Activated B cell treated with CpG ODN at 0.5 μM for 24 hours (primary cell): ENCODE measurements at regions not wholly inside any gene's neighbourhood (a gene's known extent, or its start where the extent isn't known, plus 50 kb on each side); places are given as distances from the start of the nearest gene placed in this dataset.

Source experiments
- ATAC-seq: fragments of 200-7000 bp; cut with Tn5 transposase; one replicate; pipeline ENCODE4 v1.10.0; 2021; ENCODE audit warnings: low read depth, mild to moderate bottlenecking, moderate library complexity
- CTCF ChIA-PET: fragments of 350-600 bp; sonication (Branson Sonifier 250); formaldehyde crosslinking; loops from one replicate; lab custom pipeline; 2021; ENCODE audit warnings: antibody characterized with exemption; lab: Charles Lee
- POLR2A ChIA-PET: fragments of 350-600 bp; sonication (Branson Sonifier 250); formaldehyde crosslinking; loops from one replicate; lab custom pipeline; 2021; ENCODE audit warnings: antibody characterized with exemption; lab: Charles Lee
- DNase-seq: peaks from one replicate; pipeline ENCODE4 v3.0.0; 2022
- H3K27ac Mint-ChIP-seq: one replicate; pipeline ENCODE4 v1.8.0; 2020; ENCODE audit warnings: mixed read lengths
- H3K27me3 Mint-ChIP-seq: one replicate; pipeline ENCODE4 v1.8.0; 2021; ENCODE audit warnings: mixed read lengths
- H3K36me3 Mint-ChIP-seq: one replicate; pipeline ENCODE4 v1.8.0; 2021; ENCODE audit warnings: low read depth, mixed read lengths
- H3K4me1 Mint-ChIP-seq: one replicate; pipeline ENCODE4 v1.8.0; 2021; ENCODE audit warnings: mixed read lengths
- H3K4me3 Mint-ChIP-seq: one replicate; pipeline ENCODE4 v1.8.0; 2020; ENCODE audit warnings: mild to moderate bottlenecking, mixed read lengths
- H3K9me3 Mint-ChIP-seq: one replicate; pipeline ENCODE4 v1.8.0; 2020; ENCODE audit warnings: mixed read lengths
- intact Hi-C: fragments of 100-400 bp; cut with micrococcal nuclease; formaldehyde crosslinking; loops from one replicate; pipeline ENCODE4 v1.15.1; 2024
- TF ChIP-seq, protein P1 (sequence below): fragments of 200-600 bp; IDR thresholded peaks from one replicate; pipeline ENCODE4 v1.8.0; 2022; ENCODE audit warnings: antibody characterized with exemption, mild to moderate bottlenecking

DNA sequence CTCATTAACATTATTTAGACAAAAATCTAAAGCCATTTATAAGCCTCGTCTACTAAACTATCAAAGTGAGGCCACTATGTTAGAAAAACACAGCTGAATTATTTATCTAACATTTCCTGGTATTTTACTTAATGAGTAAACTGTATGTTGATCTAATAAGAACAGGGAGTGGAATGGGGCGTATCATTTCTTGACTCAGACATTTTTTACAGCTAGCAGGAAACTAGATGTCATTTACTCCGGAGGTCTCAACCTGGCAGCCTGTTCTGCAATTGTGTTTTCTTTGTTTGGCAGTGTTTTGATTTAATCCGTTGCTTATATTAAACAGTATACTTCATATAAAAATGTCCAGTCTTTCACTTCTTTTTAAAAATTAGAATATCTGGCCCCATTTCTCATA is 79.1 kb upstream of the ABI3BP start:
- no peak overlapping the region for H3K4me3 Mint-ChIP-seq
- DNase-seq (no peak), ATAC-seq (no peak)
- POLR2A ChIA-PET: no interaction called here
- no peaks in the 10 kb centered on the region for H3K36me3 Mint-ChIP-seq
- intact Hi-C loops: no loop called here
- TF ChIP-seq, protein P1, sequence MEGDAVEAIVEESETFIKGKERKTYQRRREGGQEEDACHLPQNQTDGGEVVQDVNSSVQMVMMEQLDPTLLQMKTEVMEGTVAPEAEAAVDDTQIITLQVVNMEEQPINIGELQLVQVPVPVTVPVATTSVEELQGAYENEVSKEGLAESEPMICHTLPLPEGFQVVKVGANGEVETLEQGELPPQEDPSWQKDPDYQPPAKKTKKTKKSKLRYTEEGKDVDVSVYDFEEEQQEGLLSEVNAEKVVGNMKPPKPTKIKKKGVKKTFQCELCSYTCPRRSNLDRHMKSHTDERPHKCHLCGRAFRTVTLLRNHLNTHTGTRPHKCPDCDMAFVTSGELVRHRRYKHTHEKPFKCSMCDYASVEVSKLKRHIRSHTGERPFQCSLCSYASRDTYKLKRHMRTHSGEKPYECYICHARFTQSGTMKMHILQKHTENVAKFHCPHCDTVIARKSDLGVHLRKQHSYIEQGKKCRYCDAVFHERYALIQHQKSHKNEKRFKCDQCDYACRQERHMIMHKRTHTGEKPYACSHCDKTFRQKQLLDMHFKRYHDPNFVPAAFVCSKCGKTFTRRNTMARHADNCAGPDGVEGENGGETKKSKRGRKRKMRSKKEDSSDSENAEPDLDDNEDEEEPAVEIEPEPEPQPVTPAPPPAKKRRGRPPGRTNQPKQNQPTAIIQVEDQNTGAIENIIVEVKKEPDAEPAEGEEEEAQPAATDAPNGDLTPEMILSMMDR: no peak
- peaks cover 3% of the 10 kb centered on the region for H3K9me3 Mint-ChIP-seq
- CTCF ChIA-PET: interaction anchor here (1.4 kb wide), 1 partner anchor 310 kb away, joined by 8 read pairs; no protein-coding TSS in a partner anchor
- peaks cover 4% of the 10 kb centered on the region for H3K27me3 Mint-ChIP-seq
- no peaks in the 10 kb centered on the region for H3K4me1 Mint-ChIP-seq
- no peak overlapping the region for H3K27ac Mint-ChIP-seq

DNA sequence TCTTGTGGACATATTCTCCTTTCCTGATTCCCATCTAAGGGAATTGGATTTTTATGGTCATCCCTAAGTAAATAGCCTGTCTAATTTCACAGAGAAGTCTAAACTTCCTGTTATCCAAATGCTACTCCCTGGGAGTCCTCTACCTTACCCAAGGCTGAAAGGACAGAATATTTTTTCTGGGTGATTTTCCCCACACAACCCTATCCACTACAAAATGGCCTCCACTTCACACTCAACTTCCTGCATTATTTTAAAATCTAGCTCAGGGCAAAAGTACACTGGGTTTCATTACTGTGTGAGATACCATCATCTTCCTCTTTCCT is 77.5 kb upstream of the ABI3BP start:
- CTCF ChIA-PET: interaction anchor here (1.6 to 3.9 kb wide), 2 partner anchors 125 to 311 kb away, joined by 4 to 23 read pairs; no protein-coding TSS in a partner anchor
- TF ChIP-seq, protein P1: no peak

DNA sequence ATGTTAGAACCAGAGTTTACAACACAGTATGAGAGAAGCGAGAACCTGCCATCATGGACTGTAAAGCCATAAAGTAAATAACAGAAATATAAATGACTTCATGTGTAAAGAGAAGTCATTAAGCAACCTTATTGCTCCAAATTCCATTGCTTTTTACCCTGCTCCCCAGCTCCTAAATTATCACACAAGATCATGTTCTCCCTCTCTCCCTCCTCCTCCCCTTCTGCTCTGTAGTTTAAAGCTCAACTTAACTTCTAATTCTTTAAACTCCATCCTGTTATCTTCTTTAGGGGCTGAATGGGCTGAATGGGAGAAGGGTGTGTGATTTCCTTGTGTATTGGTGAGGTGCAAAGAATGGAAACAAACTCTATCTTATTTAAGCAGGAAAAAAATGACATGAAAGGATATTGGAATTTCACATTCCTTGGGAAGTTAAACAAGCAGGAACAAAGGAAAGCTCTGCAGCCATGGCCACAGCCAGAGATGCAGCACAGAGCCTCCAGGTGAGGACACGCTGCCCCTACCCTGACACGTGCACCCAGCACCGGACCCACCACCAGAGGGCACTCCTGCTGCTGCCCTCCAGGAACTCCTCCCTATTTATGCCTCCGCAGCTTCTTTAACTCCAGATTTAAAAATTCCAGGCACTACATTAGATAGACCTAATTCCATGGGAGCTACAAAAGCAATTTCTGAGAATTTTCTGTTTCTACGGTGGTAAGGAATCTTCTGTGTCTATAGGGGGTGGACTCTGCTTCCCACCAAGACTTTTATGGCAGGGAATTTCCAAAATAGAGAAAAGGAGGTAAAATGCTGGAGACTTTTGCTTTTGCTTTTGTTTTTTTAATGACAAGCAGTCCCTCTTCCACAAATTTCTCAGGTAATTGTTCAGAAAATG is 76.9 kb upstream of the ABI3BP start:
- intact Hi-C loops: loop anchor here (1.0 kb wide), 2 partner anchors 126 to 312 kb away; no protein-coding TSS in a partner anchor
- DNase-seq: peak; percentile 32
- CTCF ChIA-PET: interaction anchor here (0.8 to 3.9 kb wide), 4 partner anchors 13 to 314 kb away, joined by 3 to 23 read pairs (median 4); no protein-coding TSS in a partner anchor
- Mint-ChIP-seq H3K36me3 (no peaks in the 10 kb centered on the region), H3K4me1 (no peaks in the 10 kb centered on the region), H3K27ac (no peak overlapping the region), H3K27me3 (peaks cover 10% of the 10 kb centered on the region), H3K9me3 (peaks cover 3% of the 10 kb centered on the region), H3K4me3 (no peak overlapping the region)
- ATAC-seq: peak; percentile 72
- POLR2A ChIA-PET: no interaction called here
- TF ChIP-seq, protein P1: no peak

More for the DNA sequence above, 77.5 kb upstream of the ABI3BP start:
- intact Hi-C loops: loop anchor here (1.0 kb wide), 2 partner anchors 126 to 312 kb away; no protein-coding TSS in a partner anchor
- peaks cover 7% of the 10 kb centered on the region for H3K27me3 Mint-ChIP-seq
- H3K36me3 Mint-ChIP-seq: no peaks in the 10 kb centered on the region
- POLR2A ChIA-PET: no interaction called here
- H3K4me3 Mint-ChIP-seq: no peak overlapping the region
- no peak for DNase-seq
- H3K27ac Mint-ChIP-seq: no peak overlapping the region
- H3K4me1 Mint-ChIP-seq: no peaks in the 10 kb centered on the region
- no peak for ATAC-seq
- peaks cover 3% of the 10 kb centered on the region for H3K9me3 Mint-ChIP-seq

DNA sequence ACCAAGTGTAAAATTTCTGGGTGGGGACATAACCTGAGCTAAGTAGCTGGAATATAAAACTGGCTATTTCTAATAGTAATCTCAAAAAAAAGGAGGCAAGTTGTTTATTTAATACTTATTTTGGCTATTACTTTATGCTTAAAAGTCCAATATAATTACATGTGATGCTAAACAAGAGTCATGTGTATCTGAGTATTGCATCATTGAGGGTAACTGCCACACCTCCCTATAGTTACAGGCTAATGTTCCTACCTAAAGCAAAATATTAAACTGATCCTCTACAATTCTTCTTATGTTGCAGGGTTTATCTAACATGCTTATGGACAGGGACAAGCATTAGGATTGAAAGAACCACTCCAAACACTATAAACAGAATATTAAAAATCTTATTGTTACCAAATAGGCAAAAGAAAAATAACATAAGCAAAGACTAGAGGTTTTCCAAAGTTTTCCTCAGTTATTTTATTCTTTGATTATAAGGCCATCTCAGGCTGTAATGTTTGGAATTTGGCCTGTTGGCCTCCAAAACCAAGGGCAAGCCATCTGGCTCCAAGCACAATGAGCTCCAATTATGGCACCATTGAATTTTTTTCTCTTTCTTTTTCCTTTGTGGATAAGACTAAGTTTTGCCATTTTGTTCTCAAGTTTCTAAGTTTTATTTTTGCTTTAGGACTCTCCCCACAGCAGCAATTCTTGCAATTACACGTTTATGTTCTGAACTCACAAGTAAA is 75.8 kb upstream of the ABI3BP start:
- H3K4me3 Mint-ChIP-seq: no peak overlapping the region
- no peak for DNase-seq
- intact Hi-C loops: no loop called here
- H3K27me3 Mint-ChIP-seq: peaks cover 15% of the 10 kb centered on the region
- no peak for ATAC-seq
- CTCF ChIA-PET: interaction anchor here (1.1 to 3.9 kb wide), 3 partner anchors 127 to 315 kb away, joined by 4 to 23 read pairs (median 4); no protein-coding TSS in a partner anchor
- no peak overlapping the region for H3K27ac Mint-ChIP-seq
- POLR2A ChIA-PET: no interaction called here
- H3K4me1 Mint-ChIP-seq: no peaks in the 10 kb centered on the region
- no peaks in the 10 kb centered on the region for H3K9me3 Mint-ChIP-seq
- TF ChIP-seq, protein P1: no peak
- no peaks in the 10 kb centered on the region for H3K36me3 Mint-ChIP-seq

DNA sequence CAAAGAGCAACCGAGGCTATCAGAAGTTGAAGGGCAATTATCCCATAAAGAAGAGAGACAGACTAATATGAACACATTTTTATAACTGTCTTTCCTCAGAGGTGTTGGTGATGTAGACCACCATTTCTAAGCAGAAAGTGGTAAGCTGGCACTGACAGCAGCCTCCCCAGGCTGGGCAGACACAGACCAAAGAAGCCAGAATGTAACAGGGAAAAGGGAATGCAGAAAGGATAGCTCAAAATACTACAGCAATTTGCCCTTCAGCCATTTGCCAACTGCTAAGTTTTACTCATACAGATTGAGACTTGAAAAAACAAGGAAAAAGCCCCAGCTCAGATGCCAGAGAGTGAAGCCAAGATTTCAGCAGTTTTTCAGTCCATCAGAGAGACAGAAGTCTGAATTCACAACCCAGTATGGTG is 73.5 kb upstream of the ABI3BP start:
- ChIA-PET POLR2A (no interaction called here), CTCF (no interaction called here)
- no peaks in the 10 kb centered on the region for H3K36me3 Mint-ChIP-seq
- ATAC-seq: no peak
- no peaks in the 10 kb centered on the region for H3K4me1 Mint-ChIP-seq
- DNase-seq: no peak
- no peak overlapping the region for H3K4me3 Mint-ChIP-seq
- peaks cover 15% of the 10 kb centered on the region for H3K27me3 Mint-ChIP-seq
- TF ChIP-seq, protein P1: no peak
- H3K9me3 Mint-ChIP-seq: no peaks in the 10 kb centered on the region
- intact Hi-C loops: no loop called here
- no peak overlapping the region for H3K27ac Mint-ChIP-seq
